ENCODE measurements at regions not wholly inside any gene's neighbourhood (a gene's known extent, or its start where the extent isn't known, plus 50 kb on each side); places are given as distances from the start of the nearest gene placed in this dataset.

GRCh38 chr2:133859578-133859977, 291.3 kb upstream of the NCKAP5 start:
- TF ChIP-seq TARDBP (IDR thresholded peaks at IDR 0.05), result no peak
- no peak for TF ChIP-seq ZNF384 (IDR thresholded peaks at IDR 0.05)
- TF ChIP-seq SUZ12 (IDR thresholded peaks at IDR 0.05), result no peak
- no peak for TF ChIP-seq ELF4 (IDR thresholded peaks at IDR 0.05)
- TF ChIP-seq SP1 (IDR thresholded peaks at IDR 0.05), result no peak
- no peak for TF ChIP-seq FOXA1 (IDR thresholded peaks at IDR 0.05)
- no peak for TF ChIP-seq HDGF (IDR thresholded peaks at IDR 0.05; ENCODE audit: borderline replicate concordance)
- no peak for TF ChIP-seq CTBP1 (IDR thresholded peaks at IDR 0.05; ENCODE audit: borderline replicate concordance)
- no peak for TF ChIP-seq BHLHE40 (IDR thresholded peaks at IDR 0.05; ENCODE audit: borderline replicate concordance)
- no peak for TF ChIP-seq LEF1 (IDR thresholded peaks at IDR 0.05; ENCODE audit: borderline replicate concordance)
- no peak for TF ChIP-seq FOXM1 (IDR thresholded peaks at IDR 0.05; ENCODE audit: borderline replicate concordance)
- no peak for TF ChIP-seq NFRKB (IDR thresholded peaks at IDR 0.05)
- TF ChIP-seq ARNT (IDR thresholded peaks at IDR 0.05), result no peak
- no peak for TF ChIP-seq L3MBTL2 (conservative IDR thresholded peaks at IDR 0.05)
